GM12891 (cell line): ENCODE measurements at regions not wholly inside any gene's neighbourhood (a gene's known extent, or its start where the extent isn't known, plus 50 kb on each side); places are given as distances from the start of the nearest gene placed in this dataset.

Experiments
- PAX5 ChIP-seq: IDR thresholded peaks from 2 replicates; pipeline ENCODE4 v1.6.1; 2011; ENCODE audit warnings: low read length, moderate library complexity, mild to moderate bottlenecking; ENCODE audit not compliant: insufficient read depth, severe bottlenecking
- POLR2A ChIP-seq: IDR thresholded peaks from 2 replicates; pipeline ENCODE4 v1.6.1; 2011; ENCODE audit warnings: low read depth, low read length, control low read depth
- POLR2AphosphoS5 ChIP-seq: IDR thresholded peaks from 2 replicates; pipeline ENCODE4 v1.6.1; 2011; ENCODE audit warnings: low read depth, low read length, control low read depth
- POU2F2 ChIP-seq: IDR thresholded peaks from 2 replicates; pipeline ENCODE4 v1.6.1; 2011; ENCODE audit warnings: low read depth, mild to moderate bottlenecking, control low read depth, low read length, moderate library complexity
- SPI1 ChIP-seq: IDR thresholded peaks from 2 replicates; pipeline ENCODE4 v1.6.1; 2011; ENCODE audit warnings: low read depth, low read length, control low read depth
- TAF1 ChIP-seq: IDR thresholded peaks from 2 replicates; pipeline ENCODE4 v1.6.1; 2011; ENCODE audit warnings: low read depth, low read length, control low read depth

DNA sequence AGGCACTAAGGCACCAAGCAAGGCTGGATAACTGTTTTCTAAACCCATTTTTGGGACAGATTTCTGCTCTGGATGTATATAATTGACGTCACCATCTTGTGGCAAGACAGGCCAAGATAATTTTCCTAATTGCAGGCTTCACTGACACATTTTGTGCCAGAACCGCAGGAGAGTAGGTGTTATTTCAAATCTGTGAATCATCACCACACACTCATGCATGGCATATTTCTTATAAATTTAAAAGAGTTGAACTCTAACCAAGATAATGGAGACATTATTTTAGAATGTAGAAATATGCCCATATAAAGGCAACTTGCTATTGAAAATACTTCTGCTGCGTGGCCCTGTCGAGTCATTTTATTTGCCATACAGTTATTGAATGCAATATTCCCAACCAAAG lies 68.3 kb upstream of the ACYP2 start:
- no peak for TF ChIP-seq POLR2A
- TF ChIP-seq POLR2AphosphoS5, result no peak
- no peak for TF ChIP-seq POU2F2
- TF ChIP-seq TAF1, result no peak
- TF ChIP-seq PAX5, result no peak
- no peak for TF ChIP-seq SPI1
